ENCODE measurements at regions not wholly inside any gene's neighbourhood (a gene's known extent, or its start where the extent isn't known, plus 50 kb on each side); places are given as distances from the start of the nearest gene placed in this dataset.

DNA sequence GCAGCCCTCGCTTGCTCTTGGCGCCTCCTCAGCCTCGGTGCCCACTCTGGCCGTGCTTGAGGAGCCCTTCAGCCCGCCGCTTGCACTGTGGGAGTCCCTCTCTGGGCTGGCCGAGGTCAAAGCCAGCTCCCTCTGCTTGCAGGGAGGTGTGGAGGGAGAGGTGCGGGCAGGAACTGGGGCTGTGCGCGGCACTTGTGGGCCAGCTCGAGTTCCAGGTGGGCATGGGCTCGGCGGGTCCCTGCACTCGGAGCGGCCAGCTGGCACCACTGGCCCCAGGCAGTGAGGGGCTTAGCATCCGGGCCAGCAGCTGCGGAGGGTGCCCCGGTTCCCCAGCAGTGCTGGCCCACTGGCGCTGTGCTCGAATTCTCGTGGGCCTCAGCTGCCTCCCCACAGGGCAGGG, 152.1 kb upstream of the SEMA3C start:
- TF ChIP-seq, protein P1, sequence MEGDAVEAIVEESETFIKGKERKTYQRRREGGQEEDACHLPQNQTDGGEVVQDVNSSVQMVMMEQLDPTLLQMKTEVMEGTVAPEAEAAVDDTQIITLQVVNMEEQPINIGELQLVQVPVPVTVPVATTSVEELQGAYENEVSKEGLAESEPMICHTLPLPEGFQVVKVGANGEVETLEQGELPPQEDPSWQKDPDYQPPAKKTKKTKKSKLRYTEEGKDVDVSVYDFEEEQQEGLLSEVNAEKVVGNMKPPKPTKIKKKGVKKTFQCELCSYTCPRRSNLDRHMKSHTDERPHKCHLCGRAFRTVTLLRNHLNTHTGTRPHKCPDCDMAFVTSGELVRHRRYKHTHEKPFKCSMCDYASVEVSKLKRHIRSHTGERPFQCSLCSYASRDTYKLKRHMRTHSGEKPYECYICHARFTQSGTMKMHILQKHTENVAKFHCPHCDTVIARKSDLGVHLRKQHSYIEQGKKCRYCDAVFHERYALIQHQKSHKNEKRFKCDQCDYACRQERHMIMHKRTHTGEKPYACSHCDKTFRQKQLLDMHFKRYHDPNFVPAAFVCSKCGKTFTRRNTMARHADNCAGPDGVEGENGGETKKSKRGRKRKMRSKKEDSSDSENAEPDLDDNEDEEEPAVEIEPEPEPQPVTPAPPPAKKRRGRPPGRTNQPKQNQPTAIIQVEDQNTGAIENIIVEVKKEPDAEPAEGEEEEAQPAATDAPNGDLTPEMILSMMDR (IDR thresholded peaks at IDR 0.05): no peak
- no peak for TF ChIP-seq POLR2A (IDR thresholded peaks at IDR 0.05)
